ENCODE measurements at regions not wholly inside any gene's neighbourhood (a gene's known extent, or its start where the extent isn't known, plus 50 kb on each side); places are given as distances from the start of the nearest gene placed in this dataset.

GRCh38 chr6:156651486-156651885, 125.7 kb upstream of the ARID1B start:
- no peak for DNase-seq (ENCODE audit: insufficient read length, low spot score)
- no peak for FAIRE-seq

- FAIRE-seq (no peak), DNase-seq (ENCODE audit: insufficient read length, low spot score) (no peak)
These were observed 126.2 kb upstream of the ARID1B start for GRCh38 chr6:156650896-156651390.

GRCh38 chr6:156648616-156649015, 128.6 kb upstream of the ARID1B start:
- no peak for DNase-seq (ENCODE audit: insufficient read length, low spot score)
- FAIRE-seq: no peak

GRCh38 chr6:156647991-156648390, 129.2 kb upstream of the ARID1B start:
- DNase-seq (ENCODE audit: insufficient read length, low spot score) (no peak), FAIRE-seq (no peak)

- DNase-seq (ENCODE audit: insufficient read length, low spot score) (no peak), FAIRE-seq (no peak)
These were observed 129.9 kb upstream of the ARID1B start for GRCh38 chr6:156647140-156647784.

GRCh38 chr6:156646496-156646895, 130.7 kb upstream of the ARID1B start:
- FAIRE-seq (no peak), DNase-seq (ENCODE audit: insufficient read length, low spot score) (no peak)

- no peak for FAIRE-seq
- no peak for DNase-seq (ENCODE audit: insufficient read length, low spot score)
These were observed 132.1 kb upstream of the ARID1B start for GRCh38 chr6:156645097-156645496.

- FAIRE-seq (no peak), DNase-seq (ENCODE audit: insufficient read length, low spot score) (no peak)
These were observed 138.0 kb upstream of the ARID1B start for GRCh38 chr6:156639009-156639721.

GRCh38 chr6:156638581-156638980, 138.6 kb upstream of the ARID1B start:
- FAIRE-seq (no peak), DNase-seq (ENCODE audit: insufficient read length, low spot score) (no peak)

GRCh38 chr6:156634951-156635371, 142.2 kb upstream of the ARID1B start:
- DNase-seq (ENCODE audit: insufficient read length, low spot score) (no peak), FAIRE-seq (no peak)

GRCh38 chr6:156634048-156634447, 143.1 kb upstream of the ARID1B start:
- no peak for DNase-seq (ENCODE audit: insufficient read length, low spot score)
- no peak for FAIRE-seq

GRCh38 chr6:156633291-156633690, 143.9 kb upstream of the ARID1B start:
- FAIRE-seq (no peak), DNase-seq (ENCODE audit: insufficient read length, low spot score) (no peak)

GRCh38 chr6:156630613-156631302, 146.4 kb upstream of the ARID1B start:
- DNase-seq (ENCODE audit: insufficient read length, low spot score) (no peak), FAIRE-seq (no peak)

GRCh38 chr6:156628805-156629204, 148.4 kb upstream of the ARID1B start:
- no peak for FAIRE-seq
- DNase-seq (ENCODE audit: insufficient read length, low spot score): no peak

GRCh38 chr6:156627524-156627923, 149.7 kb upstream of the ARID1B start:
- FAIRE-seq (no peak), DNase-seq (ENCODE audit: insufficient read length, low spot score) (no peak)

- DNase-seq (ENCODE audit: insufficient read length, low spot score) (no peak), FAIRE-seq (no peak)
These were observed 155.0 kb upstream of the ARID1B start for GRCh38 chr6:156622185-156622584.

GRCh38 chr6:156620331-156620730, 156.8 kb upstream of the ARID1B start:
- DNase-seq (ENCODE audit: insufficient read length, low spot score) (no peak), FAIRE-seq (no peak)

GRCh38 chr6:156618600-156619205, 158.5 kb upstream of the ARID1B start:
- DNase-seq (ENCODE audit: insufficient read length, low spot score) (no peak), FAIRE-seq (no peak)

- no peak for FAIRE-seq
- no peak for DNase-seq (ENCODE audit: insufficient read length, low spot score)
These were observed 159.2 kb upstream of the ARID1B start for GRCh38 chr6:156617941-156618340.

GRCh38 chr6:156617376-156617775, 159.8 kb upstream of the ARID1B start:
- DNase-seq (ENCODE audit: insufficient read length, low spot score) (no peak), FAIRE-seq (no peak)

GRCh38 chr6:156616495-156616894, 160.7 kb upstream of the ARID1B start:
- FAIRE-seq (no peak), DNase-seq (ENCODE audit: insufficient read length, low spot score) (no peak)
